Mesenchymal stem cell (in vitro differentiated cells and primary cell): ENCODE measurements at regions not wholly inside any gene's neighbourhood (a gene's known extent, or its start where the extent isn't known, plus 50 kb on each side); places are given as distances from the start of the nearest gene placed in this dataset.

Experiments used
- DNase-seq: peaks from one replicate; pipeline ENCODE4 v3.0.0-alpha.2; 2013
- H2AFZ ChIP-seq: one replicate; pipeline ENCODE4 v1.6.1; 2013; ENCODE audit warnings: low read depth, mild to moderate bottlenecking, control low read depth, inconsistent platforms, low read length, moderate library complexity
- H2AK5ac ChIP-seq: 2 replicates; pipeline ENCODE4 v1.6.1; 2013; ENCODE audit warnings: low read length, moderate library complexity, mild to moderate bottlenecking, inconsistent platforms; ENCODE audit not compliant: severe bottlenecking
- H2BK120ac ChIP-seq: one replicate; pipeline ENCODE4 v1.6.1; 2013; ENCODE audit warnings: low read depth, mild to moderate bottlenecking, inconsistent platforms, low read length, moderate library complexity
- H2BK12ac ChIP-seq, 2 experiments: one replicate each; pipeline ENCODE4 v1.6.1; 2013; ENCODE audit warnings: inconsistent platforms in 2 of 2, low read length in 2 of 2, mild to moderate bottlenecking in 2 of 2, moderate library complexity in 2 of 2, control low read depth in 1 of 2
- H2BK15ac ChIP-seq: one replicate; pipeline ENCODE4 v1.6.1; 2013; ENCODE audit warnings: mild to moderate bottlenecking, low read depth, inconsistent platforms; ENCODE audit not compliant: poor library complexity, severe bottlenecking
- H2BK5ac ChIP-seq: 2 replicates; pipeline ENCODE4 v1.6.1; 2013; ENCODE audit warnings: low read depth, mild to moderate bottlenecking, low read length, control low read depth, inconsistent platforms; ENCODE audit not compliant: poor library complexity, severe bottlenecking
- H3K14ac ChIP-seq, 2 experiments: one replicate each; pipeline ENCODE4 v1.6.1; 2013; ENCODE audit warnings: inconsistent platforms in 2 of 2, low read length in 2 of 2, control low read depth in 1 of 2, mild to moderate bottlenecking in 1 of 2, moderate library complexity in 1 of 2
- H3K18ac ChIP-seq, 2 experiments: one replicate each; pipeline ENCODE4 v1.6.1; 2013; ENCODE audit warnings: inconsistent platforms in 2 of 2, low read length in 2 of 2, control low read depth in 1 of 2, low read depth in 1 of 2, mild to moderate bottlenecking in 1 of 2
- H3K23ac ChIP-seq, 2 experiments: one replicate each; pipeline ENCODE4 v1.6.1; 2013; ENCODE audit warnings: inconsistent platforms in 2 of 2, low read length in 2 of 2, mild to moderate bottlenecking in 2 of 2, moderate library complexity in 2 of 2, control low read depth in 1 of 2
- H3K27ac ChIP-seq: 2 replicates; pipeline ENCODE4 v1.5.1; 2013; ENCODE audit warnings: mild to moderate bottlenecking, moderate library complexity, low read length, control low read depth, inconsistent platforms; ENCODE audit not compliant: poor library complexity, severe bottlenecking
- H3K27me3 ChIP-seq, 2 experiments: 2 replicates each; pipeline versions ENCODE4 v1.6.1 to v1.7.0; 2013; ENCODE audit warnings: low read length in 2 of 2, mild to moderate bottlenecking in 2 of 2, moderate library complexity in 2 of 2, control low read depth in 1 of 2, inconsistent platforms in 1 of 2; ENCODE audit not compliant: control insufficient read depth in 1 of 2, insufficient read depth in 1 of 2
- H3K36me3 ChIP-seq, 2 experiments: 2 replicates each; pipeline versions ENCODE4 v1.6.1 to v1.7.0; 2013; ENCODE audit warnings: low read length in 2 of 2, control low read depth in 1 of 2, inconsistent platforms in 1 of 2, low read depth in 1 of 2, mild to moderate bottlenecking in 1 of 2; ENCODE audit not compliant: insufficient read depth in 2 of 2, control insufficient read depth in 1 of 2
- H3K4ac ChIP-seq, 2 experiments: one replicate each; pipeline ENCODE4 v1.6.1; 2013; ENCODE audit warnings: inconsistent platforms in 2 of 2, low read length in 2 of 2, mild to moderate bottlenecking in 2 of 2, moderate library complexity in 2 of 2, control low read depth in 1 of 2, low read depth in 1 of 2
- H3K4me1 ChIP-seq: 2 replicates; pipeline ENCODE4 v1.6.1; 2013; ENCODE audit warnings: low read depth, low read length, control low read depth; ENCODE audit not compliant: control insufficient read depth, insufficient read depth
- H3K4me2 ChIP-seq: 2 replicates; pipeline ENCODE4 v1.6.1; 2013; ENCODE audit warnings: low read length, mild to moderate bottlenecking, inconsistent platforms; ENCODE audit not compliant: poor library complexity, severe bottlenecking
- H3K4me3 ChIP-seq, 2 experiments: 2 replicates each; pipeline versions ENCODE4 v1.5.1 to v1.7.0; 2013; ENCODE audit warnings: low read length in 2 of 2, mild to moderate bottlenecking in 2 of 2, control low read depth in 1 of 2, low read depth in 1 of 2; ENCODE audit not compliant: insufficient read depth in 1 of 2
- H3K79me1 ChIP-seq: replicated peaks from 2 replicates; pipeline ENCODE4 v1.6.1; 2013; ENCODE audit warnings: mild to moderate bottlenecking, control low read depth, low read length, inconsistent platforms; ENCODE audit not compliant: poor library complexity, severe bottlenecking
- H3K9ac ChIP-seq: 2 replicates; pipeline ENCODE4 v1.7.0; 2013; ENCODE audit warnings: mild to moderate bottlenecking, low read length, moderate library complexity
- H3K9me3 ChIP-seq: 2 replicates; pipeline ENCODE4 v1.7.0; 2013; ENCODE audit warnings: mild to moderate bottlenecking, low read length; ENCODE audit not compliant: control insufficient read depth
- H4K8ac ChIP-seq: one replicate; pipeline ENCODE4 v1.6.1; 2013; ENCODE audit warnings: inconsistent platforms, mild to moderate bottlenecking, low read length, moderate library complexity
- H4K91ac ChIP-seq: one replicate; pipeline ENCODE4 v1.6.1; 2013; ENCODE audit warnings: mild to moderate bottlenecking, low read length, inconsistent platforms
- WGBS: methylation state at CpG from one replicate; pipeline ENCODE4 v1.1.7; 2013; ENCODE audit warnings: mixed read lengths; 5-methylcytosine and 5-hydroxymethylcytosine counted together

GRCh38 chr2:58923869-58924268 is 682.7 kb upstream of the FANCL start:
- H2BK5ac ChIP-seq = no peak overlapping the region
- no peak overlapping the region for H3K4ac ChIP-seq
- H3K27ac ChIP-seq = peak overlapping the region; percentile 57
- H2BK12ac ChIP-seq = no peak overlapping the region
- H2AK5ac ChIP-seq = no peak overlapping the region
- peaks cover 4% of the 10 kb centered on the region for H3K4me1 ChIP-seq
- no peak overlapping the region for H3K4me2 ChIP-seq
- no peak overlapping the region for H3K9ac ChIP-seq
- H2BK120ac ChIP-seq = no peak overlapping the region
- H3K14ac ChIP-seq = no peak overlapping the region
- H3K23ac ChIP-seq = no peak overlapping the region
- H3K18ac ChIP-seq = no peak overlapping the region
- no peak overlapping the region for H4K8ac ChIP-seq
- H2BK15ac ChIP-seq = no peak overlapping the region
- 0% methylated on average over 1 of the region's 1 CpG for WGBS
- H3K36me3 ChIP-seq = no peaks in the 10 kb centered on the region
- H3K79me1 ChIP-seq = no peaks in the 10 kb centered on the region
- no peaks in the 10 kb centered on the region for H3K9me3 ChIP-seq
- H3K27me3 ChIP-seq = no peaks in the 10 kb centered on the region
- H4K91ac ChIP-seq = no peak overlapping the region
- peak; percentile 85 for DNase-seq
- H2AFZ ChIP-seq = no peak overlapping the region
- H3K4me3 ChIP-seq = no peak overlapping the region

DNA sequence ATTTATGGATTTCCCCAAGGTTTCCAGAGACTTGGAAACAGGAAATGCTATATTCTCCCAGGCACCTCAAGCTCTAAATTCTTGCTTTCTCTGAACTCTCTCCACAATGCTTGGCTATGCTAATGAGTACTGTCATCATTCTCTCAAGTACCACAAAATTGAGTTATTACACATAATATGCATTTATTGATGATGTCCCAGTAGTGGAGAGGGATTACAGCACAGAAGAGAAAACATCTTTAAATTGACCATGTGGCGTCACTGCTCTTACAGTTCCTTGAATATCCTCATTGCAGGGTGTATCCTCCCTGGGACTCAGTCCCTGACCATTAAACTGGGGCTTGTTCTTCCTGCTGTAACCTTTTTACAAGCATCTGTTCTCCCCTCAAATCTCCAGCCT is 681.1 kb upstream of the FANCL start:
- peak overlapping the region in 1 of 2 experiments; percentile 20 for H3K4ac ChIP-seq
- H3K4me1 ChIP-seq = peaks cover 4% of the 10 kb centered on the region
- H2BK12ac ChIP-seq = no peak overlapping the region
- H3K4me3 ChIP-seq = no peak overlapping the region
- H3K9me3 ChIP-seq = no peaks in the 10 kb centered on the region
- H4K8ac ChIP-seq = no peak overlapping the region
- H3K4me2 ChIP-seq = no peak overlapping the region
- H3K79me1 ChIP-seq = no peaks in the 10 kb centered on the region
- H2BK5ac ChIP-seq = no peak overlapping the region
- H4K91ac ChIP-seq = no peak overlapping the region
- H3K23ac ChIP-seq = no peak overlapping the region
- no peak overlapping the region for H3K27ac ChIP-seq
- DNase-seq = no peak
- no peak overlapping the region for H2BK15ac ChIP-seq
- no peak overlapping the region for H3K14ac ChIP-seq
- H2BK120ac ChIP-seq = no peak overlapping the region
- H3K18ac ChIP-seq = no peak overlapping the region
- no peaks in the 10 kb centered on the region for H3K36me3 ChIP-seq
- no peaks in the 10 kb centered on the region for H3K27me3 ChIP-seq
- H3K9ac ChIP-seq = no peak overlapping the region
- no peak overlapping the region for H2AFZ ChIP-seq
- 95% methylated on average over 1 of the region's 1 CpG for WGBS
- no peak overlapping the region for H2AK5ac ChIP-seq

- H4K8ac ChIP-seq = no peak overlapping the region
- no peak overlapping the region for H2BK15ac ChIP-seq
- no peak overlapping the region for H3K23ac ChIP-seq
These were observed 680.6 kb upstream of the FANCL start for GRCh38 chr2:58921676-58922075.

DNA sequence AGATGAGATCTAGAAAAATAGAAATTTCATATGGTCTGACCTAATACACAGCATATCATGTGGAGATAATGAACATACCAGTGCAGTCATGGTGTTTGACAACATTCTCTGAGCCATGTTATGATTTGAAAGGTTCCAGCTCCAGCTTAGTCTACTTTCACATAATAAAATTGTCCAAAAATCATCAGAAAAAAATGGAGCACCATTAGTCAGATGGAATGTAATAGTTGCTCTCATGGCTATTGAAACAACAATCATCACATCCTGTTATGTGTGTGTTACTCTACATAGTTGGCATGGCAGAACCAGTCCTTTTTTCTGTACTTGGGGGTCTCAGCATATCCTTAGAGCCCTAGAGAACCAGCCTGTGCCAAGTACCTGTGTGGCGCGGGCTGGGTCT is 678.9 kb upstream of the FANCL start:
- no peak overlapping the region for H2BK5ac ChIP-seq
- 89% methylated on average over 2 of the region's 2 CpGs for WGBS
- no peak overlapping the region for H2BK15ac ChIP-seq
- no peak overlapping the region for H2BK120ac ChIP-seq
- H3K9me3 ChIP-seq = no peaks in the 10 kb centered on the region
- H3K27me3 ChIP-seq = no peaks in the 10 kb centered on the region
- H3K79me1 ChIP-seq = no peaks in the 10 kb centered on the region
- H4K91ac ChIP-seq = no peak overlapping the region
- no peak overlapping the region for H3K4me3 ChIP-seq
- no peak overlapping the region for H4K8ac ChIP-seq
- no peak overlapping the region for H2BK12ac ChIP-seq
- H2AFZ ChIP-seq = no peak overlapping the region
- DNase-seq = no peak
- no peak overlapping the region for H3K14ac ChIP-seq
- H3K23ac ChIP-seq = no peak overlapping the region
- no peak overlapping the region for H3K4ac ChIP-seq
- no peak overlapping the region for H3K27ac ChIP-seq
- H3K36me3 ChIP-seq = no peaks in the 10 kb centered on the region
- no peak overlapping the region for H3K18ac ChIP-seq
- H3K9ac ChIP-seq = no peak overlapping the region
- H3K4me2 ChIP-seq = no peak overlapping the region
- H2AK5ac ChIP-seq = no peak overlapping the region
- peaks cover 4% of the 10 kb centered on the region for H3K4me1 ChIP-seq

More at GRCh38 chr2:58921676-58922075, 680.6 kb upstream of the FANCL start:
- WGBS = 50% methylated on average over 1 of the region's 2 CpGs
- Histone ChIP-seq H3K36me3 (no peaks in the 10 kb centered on the region), H3K4me3 (no peak overlapping the region), H3K18ac (no peak overlapping the region), H2BK5ac (no peak overlapping the region), H3K14ac (no peak overlapping the region), H3K4ac (no peak overlapping the region), H3K9ac (no peak overlapping the region), H3K4me1 (peaks cover 4% of the 10 kb centered on the region), H4K91ac (no peak overlapping the region), H3K9me3 (no peaks in the 10 kb centered on the region), H3K27ac (no peak overlapping the region), H3K27me3 (no peaks in the 10 kb centered on the region), H2AK5ac (peak overlapping the region; percentile 65), H3K79me1 (no peaks in the 10 kb centered on the region), H2AFZ (no peak overlapping the region), H2BK12ac (no peak overlapping the region), H3K4me2 (no peak overlapping the region), H2BK120ac (no peak overlapping the region)
- DNase-seq = no peak
